Ishikawa (cell line): ENCODE measurements at regions not wholly inside any gene's neighbourhood (a gene's known extent, or its start where the extent isn't known, plus 50 kb on each side); places are given as distances from the start of the nearest gene placed in this dataset.

Experiments
- CEBPB ChIP-seq: IDR thresholded peaks from 2 replicates; pipeline ENCODE4 v1.6.1; 2012
- EGR1 ChIP-seq: IDR thresholded peaks from 2 replicates; pipeline ENCODE4 v1.6.1; 2012
- EP300 ChIP-seq: IDR thresholded peaks from 2 replicates; pipeline ENCODE4 v1.6.1; 2012; ENCODE audit warnings: borderline replicate concordance
- FOXM1 ChIP-seq: IDR thresholded peaks from 2 replicates; pipeline ENCODE4 v1.6.1; 2012; ENCODE audit warnings: low read depth, borderline replicate concordance
- NFIC ChIP-seq: IDR thresholded peaks from 2 replicates; pipeline ENCODE4 v1.6.1; 2012
- RAD21 ChIP-seq: IDR thresholded peaks from 2 replicates; pipeline ENCODE4 v1.6.1; 2012; ENCODE audit warnings: low read depth
- TAF1 ChIP-seq: IDR thresholded peaks from 2 replicates; pipeline ENCODE4 v1.6.1; 2012; ENCODE audit warnings: low read depth, mild to moderate bottlenecking
- YY1 ChIP-seq: IDR thresholded peaks from 2 replicates; pipeline ENCODE4 v1.6.1; 2012; ENCODE audit warnings: low read depth
- TF ChIP-seq, protein P1 (sequence below): IDR thresholded peaks from 2 replicates; pipeline ENCODE4 v1.6.1; 2012; ENCODE audit warnings: low read depth, mild to moderate bottlenecking
- TF ChIP-seq, protein P2 (sequence below): IDR thresholded peaks from 2 replicates; pipeline ENCODE4 v1.6.1; 2012

DNA sequence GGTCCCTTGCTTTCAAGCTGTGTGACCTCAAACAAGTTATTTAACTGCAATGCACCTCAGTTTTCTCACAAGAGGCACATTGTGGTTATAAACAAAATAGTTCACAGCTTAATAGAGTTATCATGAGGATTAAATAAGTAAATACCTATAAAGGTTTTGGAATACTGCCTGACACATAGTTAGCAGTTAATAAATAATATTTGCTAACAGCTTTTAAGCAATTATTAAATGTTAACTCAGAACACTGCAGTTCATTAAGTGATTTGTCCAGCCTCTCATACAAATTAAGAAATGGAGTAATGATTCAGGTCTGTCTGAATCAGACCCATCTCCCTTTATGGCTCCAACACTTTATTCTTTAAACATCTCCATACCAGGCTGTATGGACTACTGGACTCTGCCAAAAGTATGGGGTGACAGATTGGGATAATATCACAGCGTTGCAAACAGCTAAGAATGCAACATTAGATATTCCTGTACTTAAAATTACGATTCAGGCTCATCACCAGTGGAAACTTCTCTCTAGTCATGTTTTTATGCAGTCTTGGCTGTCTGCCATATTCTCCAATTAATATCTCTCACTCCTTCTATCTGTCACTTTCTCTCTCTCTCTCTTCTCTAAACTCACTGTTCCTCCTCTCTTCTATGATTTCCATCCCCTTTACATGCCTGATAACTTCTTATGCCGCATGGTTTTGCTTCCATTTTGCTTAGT, 370.6 kb upstream of the UBE2E3 start:
- TF ChIP-seq RAD21, result no peak
- TF ChIP-seq EP300, result no peak
- no peak for TF ChIP-seq YY1
- no peak for TF ChIP-seq FOXM1
- TF ChIP-seq CEBPB, result no peak
- TF ChIP-seq, protein P1, sequence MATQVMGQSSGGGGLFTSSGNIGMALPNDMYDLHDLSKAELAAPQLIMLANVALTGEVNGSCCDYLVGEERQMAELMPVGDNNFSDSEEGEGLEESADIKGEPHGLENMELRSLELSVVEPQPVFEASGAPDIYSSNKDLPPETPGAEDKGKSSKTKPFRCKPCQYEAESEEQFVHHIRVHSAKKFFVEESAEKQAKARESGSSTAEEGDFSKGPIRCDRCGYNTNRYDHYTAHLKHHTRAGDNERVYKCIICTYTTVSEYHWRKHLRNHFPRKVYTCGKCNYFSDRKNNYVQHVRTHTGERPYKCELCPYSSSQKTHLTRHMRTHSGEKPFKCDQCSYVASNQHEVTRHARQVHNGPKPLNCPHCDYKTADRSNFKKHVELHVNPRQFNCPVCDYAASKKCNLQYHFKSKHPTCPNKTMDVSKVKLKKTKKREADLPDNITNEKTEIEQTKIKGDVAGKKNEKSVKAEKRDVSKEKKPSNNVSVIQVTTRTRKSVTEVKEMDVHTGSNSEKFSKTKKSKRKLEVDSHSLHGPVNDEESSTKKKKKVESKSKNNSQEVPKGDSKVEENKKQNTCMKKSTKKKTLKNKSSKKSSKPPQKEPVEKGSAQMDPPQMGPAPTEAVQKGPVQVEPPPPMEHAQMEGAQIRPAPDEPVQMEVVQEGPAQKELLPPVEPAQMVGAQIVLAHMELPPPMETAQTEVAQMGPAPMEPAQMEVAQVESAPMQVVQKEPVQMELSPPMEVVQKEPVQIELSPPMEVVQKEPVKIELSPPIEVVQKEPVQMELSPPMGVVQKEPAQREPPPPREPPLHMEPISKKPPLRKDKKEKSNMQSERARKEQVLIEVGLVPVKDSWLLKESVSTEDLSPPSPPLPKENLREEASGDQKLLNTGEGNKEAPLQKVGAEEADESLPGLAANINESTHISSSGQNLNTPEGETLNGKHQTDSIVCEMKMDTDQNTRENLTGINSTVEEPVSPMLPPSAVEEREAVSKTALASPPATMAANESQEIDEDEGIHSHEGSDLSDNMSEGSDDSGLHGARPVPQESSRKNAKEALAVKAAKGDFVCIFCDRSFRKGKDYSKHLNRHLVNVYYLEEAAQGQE, result no peak
- TF ChIP-seq, protein P2, sequence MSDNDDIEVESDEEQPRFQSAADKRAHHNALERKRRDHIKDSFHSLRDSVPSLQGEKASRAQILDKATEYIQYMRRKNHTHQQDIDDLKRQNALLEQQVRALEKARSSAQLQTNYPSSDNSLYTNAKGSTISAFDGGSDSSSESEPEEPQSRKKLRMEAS, result no peak
- TF ChIP-seq TAF1, result no peak
- TF ChIP-seq EGR1, result no peak
- no peak for TF ChIP-seq NFIC
